Hematopoietic multipotent progenitor cell (in vitro differentiated cells): ENCODE measurements at regions not wholly inside any gene's neighbourhood (a gene's known extent, or its start where the extent isn't known, plus 50 kb on each side); places are given as distances from the start of the nearest gene placed in this dataset.
"Not testable (repeated sequence)": the region's sequence is repeated elsewhere in the genome, so short reads cannot be mapped to it uniquely, and the experiment has no call there.

Source experiments
- DNase-seq, 3 donors: peaks; one replicate each; pipeline ENCODE4 v3.0.0-alpha.2; 2011 to 2015; ENCODE audit warnings: low read depth in 2 of 3, low spot score in 2 of 3

- DNase-seq, result no peak
These were observed 53.4 kb downstream of the MC4R start for GRCh38 chr18:60319129-60319528.

GRCh38 chr18:60311676-60312360, 60.8 kb downstream of the MC4R start:
- no peak for DNase-seq

- DNase-seq, result no peak
These were observed 76.9 kb downstream of the MC4R start for GRCh38 chr18:60295674-60296073.

GRCh38 chr18:60292186-60292585, 80.4 kb downstream of the MC4R start:
- DNase-seq, result no peak

GRCh38 chr18:60279391-60279790, 93.2 kb downstream of the MC4R start:
- no peak for DNase-seq

GRCh38 chr18:60277855-60278480, 94.6 kb downstream of the MC4R start:
- DNase-seq, result no peak

- no peak for DNase-seq
These were observed 105.0 kb downstream of the MC4R start for GRCh38 chr18:60267391-60268058.

- no peak for DNase-seq
These were observed 106.0 kb downstream of the MC4R start for GRCh38 chr18:60266558-60266957.

- peak in 2 of 3 donors; percentile 9 to 11 for DNase-seq
These were observed 113.4 kb downstream of the MC4R start for GRCh38 chr18:60259052-60259681.

- DNase-seq, result no peak
These were observed 123.2 kb downstream of the MC4R start for GRCh38 chr18:60249388-60249787.

- no peak for DNase-seq
These were observed 123.9 kb downstream of the MC4R start for GRCh38 chr18:60248336-60249330.

- DNase-seq, result peak in 1 of 3 donors; percentile 46
These were observed 125.5 kb downstream of the MC4R start for GRCh38 chr18:60247103-60247502.

GRCh38 chr18:60246606-60247005, 126.0 kb downstream of the MC4R start:
- DNase-seq, result peak in 2 of 3 donors; percentile 14 to 53

- no peak for DNase-seq
These were observed 127.5 kb downstream of the MC4R start for GRCh38 chr18:60245096-60245495.

- not testable (repeated sequence) for DNase-seq
These were observed 133.4 kb downstream of the MC4R start for GRCh38 chr18:60239024-60239710.

GRCh38 chr18:60235164-60235563, 137.4 kb downstream of the MC4R start:
- no peak for DNase-seq

GRCh38 chr18:60232541-60232940, 140.0 kb downstream of the MC4R start:
- DNase-seq, result no peak

- no peak for DNase-seq
These were observed 143.7 kb downstream of the MC4R start for GRCh38 chr18:60228609-60229595.
